Tibial nerve (tissue), 4 donors: ENCODE measurements at regions not wholly inside any gene's neighbourhood (a gene's known extent, or its start where the extent isn't known, plus 50 kb on each side); places are given as distances from the start of the nearest gene placed in this dataset.

Source experiments
- DNase-seq, 2 donors: peaks; one replicate each; pipeline ENCODE4 v3.0.0-alpha.2; 2019; ENCODE audit warnings: low spot score in 2 of 2
- H3K27ac ChIP-seq, 4 donors: fragments of 200-600 bp; sonication (generic) in 3 of 4; one replicate each; pipeline ENCODE4 v1.5.1; 2017 to 2019; ENCODE audit warnings: mild to moderate bottlenecking in 1 of 4
- H3K27me3 ChIP-seq, 2 donors: fragments of 200-600 bp; sonication (generic) in 1 of 2; one replicate each; pipeline versions ENCODE4 v1.5.1 to v1.6.0; 2017 to 2019
- H3K36me3 ChIP-seq, 3 donors: fragments of 200-600 bp; sonication (generic); one replicate each; pipeline ENCODE4 v1.5.1; 2018 to 2019
- H3K4me1 ChIP-seq, 4 donors: fragments of 200-600 bp; sonication (generic) in 3 of 4; one replicate each; pipeline ENCODE4 v1.5.1; 2017 to 2019
- H3K4me3 ChIP-seq, 4 donors: fragments of 200-600 bp; sonication (generic) in 3 of 4; one replicate each; pipeline ENCODE4 v1.5.1; 2017 to 2019; ENCODE audit warnings: mild to moderate bottlenecking in 1 of 4, moderate library complexity in 1 of 4
- H3K9me3 ChIP-seq, 4 donors: fragments of 200-600 bp; sonication (generic) in 3 of 4; one replicate each; pipeline ENCODE4 v1.5.1; 2017 to 2019
- CTCF ChIP-seq, 5 experiments: fragments of 200-600 bp in 3 of 5; fragments of 450-650 bp in 2 of 5; sonication (generic) in 3 of 5; IDR thresholded peaks; one replicate each; pipeline ENCODE4 v1.5.1; 2016 to 2019; ENCODE audit warnings: antibody characterized with exemption in 5 of 5, mild to moderate bottlenecking in 3 of 5, moderate library complexity in 2 of 5
- EP300 ChIP-seq, 2 donors: sonication (generic); formaldehyde crosslinking; IDR thresholded peaks; one replicate each; pipeline ENCODE4 v1.6.1; 2017; ENCODE audit warnings: antibody characterized with exemption in 2 of 2, mild to moderate bottlenecking in 1 of 2
- POLR2A ChIP-seq, 2 donors: fragments of 450-650 bp; IDR thresholded peaks; one replicate each; pipeline ENCODE4 v1.6.1; 2017; ENCODE audit warnings: antibody characterized with exemption in 2 of 2, mild to moderate bottlenecking in 2 of 2, moderate library complexity in 2 of 2
- WGBS, 2 donors: methylation state at CpG; one replicate each; pipeline ENCODE4 v1.1.5; 2018; 5-methylcytosine and 5-hydroxymethylcytosine counted together

- Histone ChIP-seq H3K27me3 (no peaks in the 10 kb centered on the region), H3K4me3 (no peak overlapping the region), H3K9me3 (peaks cover 0 to 8% (median 0%) of the 10 kb centered on the region in 4 donors), H3K27ac (no peak overlapping the region), H3K36me3 (no peaks in the 10 kb centered on the region), H3K4me1 (no peaks in the 10 kb centered on the region)
- no peak for DNase-seq
- 60 to 78% methylated on average over 5 of the region's 5 CpGs for WGBS, 2 donors
- TF ChIP-seq EP300 (IDR thresholded peaks at IDR 0.05) (no peak), CTCF (IDR thresholded peaks at IDR 0.05) (no peak), POLR2A (IDR thresholded peaks at IDR 0.05) (no peak)
Measured at GRCh38 chr6:90658497-90658896, 71.6 kb upstream of the MAP3K7 start.

- no peak for TF ChIP-seq EP300 (IDR thresholded peaks at IDR 0.05)
- no peak for TF ChIP-seq POLR2A (IDR thresholded peaks at IDR 0.05)
- no peak for TF ChIP-seq CTCF (IDR thresholded peaks at IDR 0.05)
- WGBS, 2 donors, result 13 to 21% methylated on average over 1 of the region's 1 CpG
- Histone ChIP-seq H3K9me3 (no peaks in the 10 kb centered on the region), H3K36me3 (no peaks in the 10 kb centered on the region), H3K27ac (no peak overlapping the region), H3K4me1 (no peaks in the 10 kb centered on the region), H3K27me3 (no peaks in the 10 kb centered on the region), H3K4me3 (no peak overlapping the region)
- DNase-seq, result no peak
Measured at GRCh38 chr6:90656325-90656724, 69.5 kb upstream of the MAP3K7 start.

- TF ChIP-seq POLR2A (IDR thresholded peaks at IDR 0.05) (no peak), EP300 (IDR thresholded peaks at IDR 0.05) (no peak), CTCF (IDR thresholded peaks at IDR 0.05) (no peak)
- Histone ChIP-seq H3K4me3 (no peak overlapping the region), H3K27ac (no peak overlapping the region), H3K27me3 (no peaks in the 10 kb centered on the region), H3K4me1 (no peaks in the 10 kb centered on the region), H3K9me3 (no peaks in the 10 kb centered on the region), H3K36me3 (no peaks in the 10 kb centered on the region)
- 86 to 90% methylated on average over 5 of the region's 5 CpGs for WGBS, 2 donors
- no peak for DNase-seq
Measured at GRCh38 chr6:90654806-90655205, 67.9 kb upstream of the MAP3K7 start.

GRCh38 chr6:90654166-90654565 lies 67.3 kb upstream of the MAP3K7 start:
- WGBS, 2 donors, result 62 to 78% methylated on average over 8 of the region's 8 CpGs
- no peaks in the 10 kb centered on the region for H3K36me3 ChIP-seq
- no peak for DNase-seq
- H3K9me3 ChIP-seq, result no peaks in the 10 kb centered on the region
- H3K27me3 ChIP-seq, result no peaks in the 10 kb centered on the region
- no peaks in the 10 kb centered on the region for H3K4me1 ChIP-seq
- no peak overlapping the region for H3K4me3 ChIP-seq
- TF ChIP-seq EP300 (IDR thresholded peaks at IDR 0.05) (no peak), CTCF (IDR thresholded peaks at IDR 0.05) (no peak), POLR2A (IDR thresholded peaks at IDR 0.05) (no peak)
- no peak overlapping the region for H3K27ac ChIP-seq

- H3K4me1 ChIP-seq, result no peaks in the 10 kb centered on the region
- H3K36me3 ChIP-seq, result no peaks in the 10 kb centered on the region
- TF ChIP-seq CTCF (IDR thresholded peaks at IDR 0.05) (no peak), EP300 (IDR thresholded peaks at IDR 0.05) (no peak), POLR2A (IDR thresholded peaks at IDR 0.05) (no peak)
- 68 to 83% methylated on average over 5 of the region's 5 CpGs for WGBS, 2 donors
- DNase-seq, result no peak
- no peak overlapping the region for H3K27ac ChIP-seq
- no peaks in the 10 kb centered on the region for H3K9me3 ChIP-seq
- H3K4me3 ChIP-seq, result no peak overlapping the region
- no peaks in the 10 kb centered on the region for H3K27me3 ChIP-seq
Measured at GRCh38 chr6:90653750-90654149, 66.9 kb upstream of the MAP3K7 start.
